Psoas muscle (tissue), 7 donors: ENCODE measurements at regions not wholly inside any gene's neighbourhood (a gene's known extent, or its start where the extent isn't known, plus 50 kb on each side); places are given as distances from the start of the nearest gene placed in this dataset.
"Not testable (repeated sequence)": the region's sequence is repeated elsewhere in the genome, so short reads cannot be mapped to it uniquely, and the experiment has no call there.

ENCODE experiments used
- ATAC-seq, 4 donors: fragments of 200-7000 bp; cut with Tn5 transposase; one replicate each; pipeline ENCODE4 v1.9.1; 2020; ENCODE audit warnings: moderate library complexity in 3 of 4, mild to moderate bottlenecking in 2 of 4
- DNase-seq, 2 donors: peaks; one replicate each; pipeline ENCODE4 v3.0.0-alpha.2; 2020
- H3K27ac ChIP-seq: fragments of 200-600 bp; one replicate; pipeline ENCODE4 v1.8.0; 2022
- H3K27me3 ChIP-seq, 3 donors: fragments of 200-600 bp in 1 of 3; one replicate each; pipeline versions ENCODE4 v1.6.1 to v1.8.0; 2013 to 2022; ENCODE audit warnings: low read length in 2 of 3, mild to moderate bottlenecking in 2 of 3, moderate library complexity in 1 of 3; ENCODE audit not compliant: insufficient read depth in 3 of 3
- H3K36me3 ChIP-seq, 2 donors: fragments of 200-600 bp in 1 of 2; one replicate each; pipeline versions ENCODE4 v1.6.1 to v1.8.0; 2013 to 2022; ENCODE audit warnings: low read depth in 1 of 2, mild to moderate bottlenecking in 1 of 2, moderate library complexity in 1 of 2; ENCODE audit not compliant: insufficient read depth in 1 of 2
- H3K4me1 ChIP-seq: fragments of 200-600 bp; one replicate; pipeline ENCODE4 v1.8.0; 2022
- H3K4me3 ChIP-seq: fragments of 200-600 bp; one replicate; pipeline ENCODE4 v1.8.0; 2022; ENCODE audit warnings: mild to moderate bottlenecking
- H3K9me3 ChIP-seq: fragments of 200-600 bp; one replicate; pipeline ENCODE4 v1.8.0; 2022
- CTCF ChIP-seq: fragments of 200-600 bp; IDR thresholded peaks from one replicate; pipeline ENCODE4 v1.8.0; 2022; ENCODE audit warnings: antibody characterized with exemption
- WGBS, 3 donors: extraction: QIAGEN DNeasy Blood & Tissue Kit; methylation state at CpG; one replicate each; pipeline versions ENCODE4 v1.1.6 to v1.1.7; 2013; 5-methylcytosine and 5-hydroxymethylcytosine counted together
- intact Hi-C, 2 donors: fragments of 100-400 bp; cut with DNase I; formaldehyde crosslinking; loops; one replicate each; pipeline versions ENCODE4 v1.11.0 to v1.14.2; 2022
- donor health status: healthy with polysubstance abuse.
- donor health status: DM: no; HTN: no; CAD: no; lungs with moderate emphysema.
- donor health status: Bipolar disorder and iron deficiency.
- donor health status: healthy.
- donor health status: DM: yes; HTN: yes; CAD: no.
- donor health status: DM: no; HTN: no; CAD: no.
- donor health status: DM: yes; HTN: yes; CAD: no.

GRCh38 chr1:222897527-222898190, 82.8 kb downstream of the DISP1 start:
- ATAC-seq, result no peak
- Histone ChIP-seq H3K4me3 (peak overlapping the region; percentile 53), H3K36me3 (no peaks in the 10 kb centered on the region), H3K9me3 (no peaks in the 10 kb centered on the region), H3K27me3 (no peaks in the 10 kb centered on the region), H3K4me1 (peaks cover 11% of the 10 kb centered on the region), H3K27ac (no peak overlapping the region)
- no peak for TF ChIP-seq CTCF
- intact Hi-C loops, result no loop called here
- DNase-seq, result no peak
- WGBS, 3 donors, result 11 to 27% (median 20%) methylated on average over 4 of the region's 4 CpGs

DNA sequence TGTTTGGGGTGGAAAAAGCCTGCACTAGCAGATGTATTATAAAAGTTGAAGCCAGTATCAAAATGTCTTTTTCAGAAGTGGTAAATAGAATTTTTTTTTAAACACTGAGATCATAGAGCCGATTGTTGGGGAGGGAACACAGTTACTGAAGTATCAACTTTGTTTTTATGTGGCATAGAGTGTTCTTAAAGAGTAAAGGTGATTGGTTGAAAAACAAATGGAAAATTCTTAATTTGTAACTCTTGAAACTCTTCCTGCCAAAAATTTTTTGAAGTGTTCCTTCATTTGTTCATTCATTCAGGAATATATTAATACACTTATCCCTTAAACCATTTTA, 83.3 kb downstream of the DISP1 start:
- Histone ChIP-seq H3K4me1 (peaks cover 6% of the 10 kb centered on the region), H3K36me3 (no peaks in the 10 kb centered on the region), H3K27me3 (no peaks in the 10 kb centered on the region), H3K27ac (no peak overlapping the region), H3K4me3 (peak overlapping the region; percentile 53), H3K9me3 (no peaks in the 10 kb centered on the region)
- intact Hi-C loops, result no loop called here
- 13 to 30% (median 13%) methylated on average over 1 of the region's 1 CpG for WGBS, 3 donors
- ATAC-seq (no peak), DNase-seq (no peak)
- TF ChIP-seq CTCF, result no peak

- DNase-seq, result no peak
- H3K27me3 ChIP-seq, result no peaks in the 10 kb centered on the region
- no peaks in the 10 kb centered on the region for H3K9me3 ChIP-seq
- H3K4me1 ChIP-seq, result peaks cover 6% of the 10 kb centered on the region
- H3K27ac ChIP-seq, result no peak overlapping the region
- no peak overlapping the region for H3K4me3 ChIP-seq
- intact Hi-C loops, result no loop called here
- ATAC-seq, result no peak
- 79 to 89% (median 83%) methylated on average over 4 of the region's 4 CpGs for WGBS, 3 donors
- TF ChIP-seq CTCF, result no peak
- no peaks in the 10 kb centered on the region for H3K36me3 ChIP-seq
Measured at GRCh38 chr1:222899471-222899870, 84.6 kb downstream of the DISP1 start.

GRCh38 chr1:222904451-222904850, 89.6 kb downstream of the DISP1 start:
- no peaks in the 10 kb centered on the region for H3K27me3 ChIP-seq
- ATAC-seq (no peak), DNase-seq (no peak)
- WGBS, 3 donors, result 92 to 97% (median 95%) methylated on average over 6 of the region's 6 CpGs
- H3K27ac ChIP-seq, result no peak overlapping the region
- H3K36me3 ChIP-seq, result no peaks in the 10 kb centered on the region
- no peak for TF ChIP-seq CTCF
- H3K4me3 ChIP-seq, result no peak overlapping the region
- no peaks in the 10 kb centered on the region for H3K9me3 ChIP-seq
- peaks cover 6% of the 10 kb centered on the region for H3K4me1 ChIP-seq
- intact Hi-C loops, result no loop called here

GRCh38 chr1:222905151-222905550, 90.3 kb downstream of the DISP1 start:
- Histone ChIP-seq H3K9me3 (no peaks in the 10 kb centered on the region), H3K4me3 (no peak overlapping the region), H3K27me3 (no peaks in the 10 kb centered on the region), H3K36me3 (no peaks in the 10 kb centered on the region), H3K27ac (no peak overlapping the region), H3K4me1 (peaks cover 13% of the 10 kb centered on the region)
- DNase-seq, result no peak
- no peak for ATAC-seq
- TF ChIP-seq CTCF, result no peak
- WGBS, 3 donors, result 92 to 94% (median 93%) methylated on average over 3 of the region's 3 CpGs
- intact Hi-C loops, result no loop called here

- H3K4me3 ChIP-seq, H3K36me3 ChIP-seq, H3K27ac ChIP-seq, intact Hi-C loops, ATAC-seq, DNase-seq, H3K27me3 ChIP-seq, H3K9me3 ChIP-seq: not testable (repeated sequence)
- WGBS, 3 donors, result 94 to 95% (median 95%) methylated on average over 11 of the region's 11 CpGs
- H3K4me1 ChIP-seq, result peaks cover 24% of the 10 kb centered on the region
Measured at GRCh38 chr1:222906271-222906739, 91.5 kb downstream of the DISP1 start.
